ENCODE measurements at regions not wholly inside any gene's neighbourhood (a gene's known extent, or its start where the extent isn't known, plus 50 kb on each side); places are given as distances from the start of the nearest gene placed in this dataset.

DNA sequence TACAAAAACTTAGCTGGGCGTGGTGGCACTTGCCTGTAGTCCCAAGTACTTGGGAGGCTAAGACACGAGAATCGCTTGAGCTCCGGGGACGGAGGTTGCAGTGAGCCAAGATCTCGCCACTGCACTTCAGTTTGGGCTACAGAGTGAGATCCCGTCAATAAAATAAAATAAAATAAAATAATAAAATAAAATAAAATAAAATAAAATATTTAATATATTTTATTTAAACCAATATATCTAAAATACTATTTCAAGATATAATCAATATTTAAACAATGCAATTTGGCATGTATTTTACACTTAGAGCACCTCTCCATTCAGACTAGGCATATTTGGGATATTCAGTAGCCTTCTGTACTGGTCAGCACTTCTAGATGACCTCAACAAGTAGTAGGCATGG, 142.1 kb downstream of the FOXA2 start:
- FAIRE-seq (no peak), DNase-seq (ENCODE audit: insufficient read length, low spot score) (no peak)

DNA sequence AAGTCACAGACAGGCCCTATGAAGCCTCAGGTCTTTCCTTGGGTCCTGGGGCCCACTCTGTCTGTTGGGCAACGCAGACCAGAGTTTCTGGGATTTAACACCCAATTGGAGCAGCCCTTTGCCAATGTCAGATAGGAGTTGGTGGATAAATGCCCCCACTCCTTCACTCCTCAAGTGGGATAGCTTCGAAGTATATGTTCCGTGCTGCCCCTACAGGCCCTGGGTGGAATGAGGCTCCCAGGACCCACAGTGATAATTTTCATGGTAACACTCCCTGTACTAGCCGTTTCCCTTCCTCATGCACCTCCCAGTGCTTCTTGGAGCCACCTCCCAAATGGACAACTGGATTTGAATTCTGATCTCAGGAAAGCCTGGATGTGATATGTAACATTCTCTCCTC, 145.4 kb downstream of the FOXA2 start:
- no peak for FAIRE-seq
- DNase-seq (ENCODE audit: insufficient read length, low spot score) = no peak

GRCh38 chr20:22438346-22438745, 146.0 kb downstream of the FOXA2 start:
- FAIRE-seq (no peak), DNase-seq (ENCODE audit: insufficient read length, low spot score) (no peak)

- DNase-seq (ENCODE audit: insufficient read length, low spot score) (no peak), FAIRE-seq (no peak)
Measured at GRCh38 chr20:22437354-22437753, 147.0 kb downstream of the FOXA2 start.

DNA sequence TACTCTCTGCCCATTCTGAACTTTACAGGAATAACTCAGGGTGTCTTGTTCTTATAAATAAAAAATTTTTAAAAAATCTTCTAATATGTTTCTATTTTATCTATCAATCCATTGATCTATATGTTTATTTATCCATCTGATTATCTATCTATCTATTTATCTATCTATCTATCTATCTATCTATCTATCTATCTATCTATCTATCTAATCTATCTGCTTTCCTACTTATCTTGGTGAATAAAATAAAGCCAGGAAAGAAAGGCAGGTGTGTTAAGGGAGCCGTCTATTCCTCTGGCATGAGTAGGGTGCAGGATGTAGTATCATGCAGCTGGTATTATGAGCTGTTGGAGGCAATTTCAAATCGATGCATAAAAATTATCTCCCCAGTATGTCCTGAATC, 153.0 kb downstream of the FOXA2 start:
- DNase-seq (ENCODE audit: insufficient read length, low spot score) = no peak
- no peak for FAIRE-seq

GRCh38 chr20:22430746-22431168, 153.6 kb downstream of the FOXA2 start:
- DNase-seq (ENCODE audit: insufficient read length, low spot score) (no peak), FAIRE-seq (no peak)

- DNase-seq (ENCODE audit: insufficient read length, low spot score) = no peak
- FAIRE-seq = no peak
Measured at GRCh38 chr20:22430154-22430745, 154.1 kb downstream of the FOXA2 start.

- no peak for FAIRE-seq
- DNase-seq (ENCODE audit: insufficient read length, low spot score) = no peak
Measured at GRCh38 chr20:22429175-22430153, 154.9 kb downstream of the FOXA2 start.

DNA sequence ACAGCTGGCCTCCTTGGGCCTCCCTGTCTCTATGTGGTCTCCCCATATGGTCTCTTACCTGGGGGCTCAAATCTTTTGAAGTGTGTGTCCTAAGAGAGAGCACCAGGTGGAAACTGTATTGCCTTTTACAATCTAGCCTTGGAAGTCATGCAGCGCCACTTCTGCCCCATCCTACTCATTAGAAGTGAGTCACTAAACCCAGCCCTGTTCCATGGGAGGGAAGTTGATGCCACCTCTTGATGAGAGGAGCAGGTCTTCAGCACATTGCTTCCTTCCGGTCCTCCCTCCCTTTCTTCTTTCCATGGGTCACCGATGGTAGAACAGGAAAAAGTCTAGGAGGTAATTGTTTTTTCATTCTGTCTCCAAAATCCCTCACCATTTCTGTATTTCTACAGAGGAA, 156.3 kb downstream of the FOXA2 start:
- DNase-seq (ENCODE audit: insufficient read length, low spot score) = no peak
- FAIRE-seq = no peak

GRCh38 chr20:22426772-22427171, 157.6 kb downstream of the FOXA2 start:
- DNase-seq (ENCODE audit: insufficient read length, low spot score) (no peak), FAIRE-seq (no peak)

DNA sequence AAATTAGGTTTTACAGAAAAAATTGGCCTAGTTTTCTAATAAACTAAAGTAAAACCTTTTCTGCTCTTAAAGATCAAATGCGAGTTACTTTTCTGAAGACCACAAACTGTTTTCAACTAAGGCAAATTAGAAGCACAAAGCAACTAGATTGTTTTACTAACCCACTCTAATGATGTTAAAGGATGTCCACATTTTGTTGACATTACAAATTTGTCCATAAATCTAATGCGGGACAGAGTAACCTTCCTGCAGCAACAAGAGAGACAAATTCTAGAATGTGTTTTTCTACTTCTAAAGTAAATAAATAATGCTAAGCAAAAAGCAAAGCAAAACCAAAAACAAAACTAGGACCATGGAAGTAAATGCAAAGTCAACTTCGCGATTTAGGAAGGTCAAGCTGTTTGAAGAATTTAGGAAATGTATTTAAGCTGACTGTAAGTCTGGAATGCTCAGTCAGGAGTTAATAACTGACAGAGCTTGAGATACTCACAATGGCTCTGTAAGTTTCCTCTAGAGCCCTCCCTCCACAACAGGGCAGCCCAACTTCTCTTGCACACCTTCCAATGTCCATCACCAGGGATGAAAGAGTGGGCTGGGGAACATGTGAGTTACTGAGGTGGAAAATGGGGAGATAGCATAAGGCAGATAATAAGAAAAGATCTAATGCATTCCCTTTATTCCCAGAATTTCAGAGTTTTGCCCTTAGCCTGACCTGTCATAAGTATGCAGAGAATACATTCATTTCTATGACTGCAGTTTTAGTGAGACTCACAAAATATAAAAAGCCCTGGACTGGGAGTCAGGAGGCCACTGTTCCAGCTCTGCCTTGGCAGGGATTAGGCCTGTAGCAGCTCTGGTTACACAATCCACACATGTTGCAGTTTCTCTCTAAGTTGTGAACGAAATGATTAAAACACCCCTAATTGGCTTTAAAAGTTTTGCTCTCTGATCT, 158.8 kb downstream of the FOXA2 start:
- FAIRE-seq = no peak
- DNase-seq (ENCODE audit: insufficient read length, low spot score) = no peak

- DNase-seq (ENCODE audit: insufficient read length, low spot score) = no peak
- FAIRE-seq = no peak
Measured at GRCh38 chr20:22423190-22423832, 161.1 kb downstream of the FOXA2 start.

- FAIRE-seq = no peak
Measured at GRCh38 chr20:22420116-22420598, 164.2 kb downstream of the FOXA2 start.

GRCh38 chr20:22418738-22419137, 165.6 kb downstream of the FOXA2 start:
- no peak for FAIRE-seq
- no peak for DNase-seq (ENCODE audit: insufficient read length, low spot score)

More at GRCh38 chr20:22420116-22420598, 164.2 kb downstream of the FOXA2 start:
- DNase-seq (ENCODE audit: insufficient read length, low spot score) = no peak

DNA sequence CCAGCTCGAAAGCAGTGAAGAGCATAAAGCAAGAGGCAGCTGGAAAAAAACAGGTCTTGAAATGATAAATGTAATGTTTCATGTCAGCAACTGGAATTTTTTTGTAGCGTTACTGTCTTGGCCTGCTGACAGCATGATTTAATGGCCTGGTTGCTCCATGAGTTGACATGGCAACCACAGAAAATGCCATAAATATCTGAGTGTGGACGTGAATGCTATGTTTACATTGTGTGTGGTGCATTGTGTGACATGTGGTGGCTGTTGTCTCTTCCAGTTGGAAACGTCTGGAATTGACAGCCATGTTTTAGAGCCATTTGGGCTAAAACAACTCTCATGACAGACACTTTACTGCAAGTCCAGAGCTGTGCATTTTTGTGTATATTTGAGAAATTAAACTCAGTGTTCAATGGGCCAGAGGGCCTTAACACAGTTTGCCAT, 170.0 kb downstream of the FOXA2 start:
- DNase-seq (ENCODE audit: insufficient read length, low spot score) (no peak), FAIRE-seq (no peak)

DNA sequence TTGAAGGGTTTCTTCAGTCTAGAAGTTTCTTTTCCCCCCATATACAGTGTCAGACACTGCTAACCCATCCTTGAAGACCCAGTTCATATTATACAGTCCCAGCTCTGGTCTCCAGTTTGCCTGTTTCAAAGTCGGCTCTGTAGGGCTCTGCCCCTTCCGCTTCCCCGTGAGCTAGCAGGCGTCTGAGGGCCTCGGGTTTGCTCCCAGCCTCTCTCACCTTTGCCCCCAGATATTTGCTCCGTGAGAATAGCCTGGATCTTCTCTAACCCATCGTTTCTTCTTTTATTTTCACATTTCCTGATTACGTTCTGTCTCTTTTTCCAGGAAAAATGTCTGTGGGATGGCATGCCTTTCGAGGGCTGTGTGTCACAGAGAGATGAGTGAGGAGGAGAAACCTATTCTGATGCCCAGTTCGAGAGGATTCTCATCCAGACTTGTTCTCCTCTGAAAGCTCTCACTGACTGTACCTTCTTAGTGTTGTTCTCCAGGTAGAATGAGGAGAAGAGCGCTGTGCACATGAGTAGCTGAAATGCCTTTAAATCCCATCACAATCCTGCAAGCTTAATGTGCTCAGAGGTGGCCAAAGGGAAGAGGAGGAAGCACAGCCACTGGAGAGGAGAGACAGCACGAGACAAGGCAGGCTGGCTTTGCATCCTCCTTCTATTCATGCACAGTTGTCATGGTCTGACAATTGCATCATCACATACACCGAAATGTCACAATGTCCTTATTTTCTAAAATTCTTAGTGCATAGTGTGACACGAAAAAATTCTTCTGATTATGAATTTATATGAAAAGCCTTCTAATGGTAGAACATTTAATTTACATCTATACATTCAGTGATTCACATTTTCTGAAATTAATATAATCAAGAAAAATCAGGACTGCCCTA, 171.1 kb downstream of the FOXA2 start:
- DNase-seq (ENCODE audit: insufficient read length, low spot score) = no peak

GRCh38 chr20:22411627-22412450, 172.5 kb downstream of the FOXA2 start:
- DNase-seq (ENCODE audit: insufficient read length, low spot score) = no peak
- FAIRE-seq = no peak

More for the DNA sequence above, 171.1 kb downstream of the FOXA2 start:
- FAIRE-seq = no peak

- no peak for FAIRE-seq
Measured at GRCh38 chr20:22411286-22411626, 173.1 kb downstream of the FOXA2 start.

More at GRCh38 chr20:22411286-22411626, 173.1 kb downstream of the FOXA2 start:
- no peak for DNase-seq (ENCODE audit: insufficient read length, low spot score)
